DND-41 (cell line): ENCODE measurements at regions not wholly inside any gene's neighbourhood (a gene's known extent, or its start where the extent isn't known, plus 50 kb on each side); places are given as distances from the start of the nearest gene placed in this dataset.
A peak's percentile ranks its signal among the peaks of the same experiment; 100 is the strongest.

ENCODE experiments used
- ATAC-seq: fragments of 200-7000 bp; cut with Tn5 transposase; 3 replicates; pipeline ENCODE4 v1.9.1; 2021; ENCODE audit warnings: low read depth; ENCODE audit not compliant: insufficient read depth
- DNase-seq: peaks from one replicate; pipeline ENCODE4 v3.0.0-alpha.2; 2020
- H2AFZ ChIP-seq: 2 replicates; pipeline ENCODE4 v1.6.0; 2012; ENCODE audit warnings: low read depth, low read length
- H3K27ac ChIP-seq: 2 replicates; pipeline ENCODE4 v1.5.1; 2012; ENCODE audit warnings: low read length, inconsistent platforms
- H3K27me3 ChIP-seq: fragments of 200-600 bp; sonication (generic); 2 replicates; pipeline ENCODE4 v1.6.0; 2012; ENCODE audit warnings: low read length, mild to moderate bottlenecking, inconsistent platforms; ENCODE audit not compliant: insufficient read depth, poor library complexity
- H3K36me3 ChIP-seq: 2 replicates; pipeline ENCODE4 v1.5.1; 2012; ENCODE audit warnings: low read length, inconsistent platforms; ENCODE audit not compliant: insufficient read depth
- H3K4me1 ChIP-seq: 2 replicates; pipeline ENCODE4 v1.5.1; 2012; ENCODE audit warnings: mild to moderate bottlenecking, low read length; ENCODE audit not compliant: insufficient read depth
- H3K4me2 ChIP-seq: 2 replicates; pipeline ENCODE4 v1.6.0; 2012; ENCODE audit warnings: mild to moderate bottlenecking, moderate library complexity, low read length, inconsistent platforms; ENCODE audit not compliant: insufficient read depth
- H3K4me3 ChIP-seq, 2 experiments: fragments of 200-600 bp in 1 of 2; shearing (Covaris generic) in 1 of 2; 2 replicates each; pipeline ENCODE4 v1.5.1; 2012 to 2016; ENCODE audit warnings: inconsistent platforms in 2 of 2, low read length in 2 of 2, mild to moderate bottlenecking in 2 of 2, low read depth in 1 of 2, moderate library complexity in 1 of 2
- H3K79me2 ChIP-seq: 2 replicates; pipeline ENCODE4 v1.6.0; 2012; ENCODE audit warnings: low read length, inconsistent platforms; ENCODE audit not compliant: insufficient read depth
- H3K9ac ChIP-seq: 2 replicates; pipeline ENCODE4 v1.6.0; 2012; ENCODE audit warnings: low read depth, mild to moderate bottlenecking, inconsistent platforms, low read length, moderate library complexity
- H3K9me3 ChIP-seq: 2 replicates; pipeline ENCODE4 v1.5.1; 2012; ENCODE audit warnings: low read length, moderate library complexity, mild to moderate bottlenecking, inconsistent platforms; ENCODE audit not compliant: insufficient read depth, severe bottlenecking
- H4K20me1 ChIP-seq: 2 replicates; pipeline ENCODE4 v1.6.0; 2012; ENCODE audit warnings: low read length; ENCODE audit not compliant: insufficient read depth
- EZH2 ChIP-seq: IDR thresholded peaks from 3 replicates; pipeline ENCODE4 v1.6.1; 2012; ENCODE audit warnings: borderline replicate concordance, low read depth, mild to moderate bottlenecking, moderate library complexity, low read length, inconsistent platforms; ENCODE audit not compliant: severe bottlenecking
- TF ChIP-seq, protein P1 (sequence below): IDR thresholded peaks from 2 replicates; pipeline ENCODE4 v1.5.1; 2012; ENCODE audit warnings: borderline replicate concordance, low read length, moderate library complexity, mild to moderate bottlenecking; ENCODE audit not compliant: poor library complexity, severe bottlenecking; ENCODE audit errors: extremely low read depth

DNA sequence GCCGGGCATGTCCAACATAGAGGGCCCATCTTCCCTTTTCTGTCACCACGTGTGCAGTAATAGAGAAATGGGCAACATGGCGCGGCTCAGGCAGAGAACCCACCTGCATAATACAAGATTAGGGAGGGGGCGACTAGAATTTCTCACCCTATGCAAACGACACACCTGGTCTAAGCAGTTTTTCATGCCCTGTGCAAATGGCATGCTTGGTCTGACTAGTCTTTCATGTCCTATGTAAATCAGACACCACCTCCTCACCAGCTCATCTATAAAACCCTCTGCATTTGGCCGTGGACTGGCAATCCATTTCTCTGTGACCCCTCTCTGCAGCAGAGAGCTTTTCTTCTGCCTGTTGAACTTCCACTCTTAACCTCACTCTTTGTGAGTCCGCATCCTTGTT, 180.2 kb upstream of the PZP start:
- no peak for ATAC-seq
- TF ChIP-seq, protein P1, sequence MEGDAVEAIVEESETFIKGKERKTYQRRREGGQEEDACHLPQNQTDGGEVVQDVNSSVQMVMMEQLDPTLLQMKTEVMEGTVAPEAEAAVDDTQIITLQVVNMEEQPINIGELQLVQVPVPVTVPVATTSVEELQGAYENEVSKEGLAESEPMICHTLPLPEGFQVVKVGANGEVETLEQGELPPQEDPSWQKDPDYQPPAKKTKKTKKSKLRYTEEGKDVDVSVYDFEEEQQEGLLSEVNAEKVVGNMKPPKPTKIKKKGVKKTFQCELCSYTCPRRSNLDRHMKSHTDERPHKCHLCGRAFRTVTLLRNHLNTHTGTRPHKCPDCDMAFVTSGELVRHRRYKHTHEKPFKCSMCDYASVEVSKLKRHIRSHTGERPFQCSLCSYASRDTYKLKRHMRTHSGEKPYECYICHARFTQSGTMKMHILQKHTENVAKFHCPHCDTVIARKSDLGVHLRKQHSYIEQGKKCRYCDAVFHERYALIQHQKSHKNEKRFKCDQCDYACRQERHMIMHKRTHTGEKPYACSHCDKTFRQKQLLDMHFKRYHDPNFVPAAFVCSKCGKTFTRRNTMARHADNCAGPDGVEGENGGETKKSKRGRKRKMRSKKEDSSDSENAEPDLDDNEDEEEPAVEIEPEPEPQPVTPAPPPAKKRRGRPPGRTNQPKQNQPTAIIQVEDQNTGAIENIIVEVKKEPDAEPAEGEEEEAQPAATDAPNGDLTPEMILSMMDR = no peak
- TF ChIP-seq EZH2 = no peak
- Histone ChIP-seq H3K27ac (no peak overlapping the region), H3K4me2 (no peak overlapping the region), H2AFZ (no peak overlapping the region), H3K4me3 (no peak overlapping the region), H3K36me3 (no peaks in the 10 kb centered on the region), H3K4me1 (no peaks in the 10 kb centered on the region), H3K79me2 (no peaks in the 10 kb centered on the region), H4K20me1 (no peaks in the 10 kb centered on the region), H3K27me3 (no peaks in the 10 kb centered on the region), H3K9ac (no peak overlapping the region), H3K9me3 (no peaks in the 10 kb centered on the region)
- DNase-seq = no peak

DNA sequence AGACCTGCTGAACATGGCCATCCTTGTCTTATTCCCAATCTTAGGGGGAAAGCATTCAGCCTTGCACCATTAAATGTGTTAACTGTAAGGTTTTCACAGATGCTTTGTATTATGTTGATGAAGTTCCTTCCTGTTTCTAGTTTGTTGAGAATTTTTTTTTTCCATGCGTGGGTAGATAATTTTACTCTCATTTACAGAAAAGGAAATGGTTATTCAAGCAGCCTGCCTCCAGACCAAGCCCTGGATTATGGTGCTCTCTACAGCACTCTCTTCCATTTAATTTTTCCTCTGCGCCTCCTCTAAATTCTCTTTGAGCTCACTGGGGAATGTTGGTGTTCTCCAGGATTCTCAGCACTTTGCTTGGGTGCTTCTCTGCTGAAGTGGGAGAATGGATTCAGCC, 179.3 kb upstream of the PZP start:
- TF ChIP-seq, protein P1 = no peak
- TF ChIP-seq EZH2 = no peak
- ATAC-seq = no peak
- H2AFZ ChIP-seq = no peak overlapping the region
- no peak overlapping the region for H3K9ac ChIP-seq
- H3K27me3 ChIP-seq = no peaks in the 10 kb centered on the region
- no peak overlapping the region for H3K4me2 ChIP-seq
- no peak overlapping the region for H3K27ac ChIP-seq
- H3K36me3 ChIP-seq = no peaks in the 10 kb centered on the region
- H4K20me1 ChIP-seq = no peaks in the 10 kb centered on the region
- no peaks in the 10 kb centered on the region for H3K79me2 ChIP-seq
- H3K4me1 ChIP-seq = no peaks in the 10 kb centered on the region
- DNase-seq = no peak
- no peaks in the 10 kb centered on the region for H3K9me3 ChIP-seq
- no peak overlapping the region for H3K4me3 ChIP-seq

GRCh38 chr12:9383585-9383984, 175.4 kb upstream of the PZP start:
- no peak overlapping the region for H3K4me2 ChIP-seq
- ATAC-seq = no peak
- TF ChIP-seq EZH2 = no peak
- TF ChIP-seq, protein P1 = no peak

DNA sequence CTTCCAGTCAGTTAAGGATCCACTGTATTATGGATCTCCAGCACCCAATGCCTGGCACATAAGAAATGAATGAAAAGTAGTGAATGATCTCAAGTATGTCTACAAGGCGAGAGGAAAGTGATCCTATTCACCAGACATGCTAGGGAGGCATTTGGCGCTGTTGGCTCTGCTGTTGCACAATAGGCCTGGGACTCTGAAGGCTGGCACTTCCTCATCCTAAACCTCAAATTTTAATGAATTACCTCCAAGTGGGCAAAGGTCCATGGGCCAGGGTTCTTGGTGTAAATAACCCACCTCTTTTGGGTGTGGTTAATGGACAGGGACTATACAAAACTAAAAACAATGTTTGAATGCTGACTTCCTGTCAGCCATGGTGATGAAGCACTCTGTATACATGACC, 173.4 kb upstream of the PZP start:
- no peaks in the 10 kb centered on the region for H3K79me2 ChIP-seq
- no peak overlapping the region for H3K4me3 ChIP-seq
- H3K27ac ChIP-seq = no peak overlapping the region
- no peaks in the 10 kb centered on the region for H3K36me3 ChIP-seq
- peak overlapping the region; percentile 29; the same call in 1 of the 2 replicates for H2AFZ ChIP-seq
- no peaks in the 10 kb centered on the region for H3K4me1 ChIP-seq
- no peaks in the 10 kb centered on the region for H3K9me3 ChIP-seq
- no peaks in the 10 kb centered on the region for H3K27me3 ChIP-seq
- ATAC-seq = no peak
- DNase-seq = no peak
- TF ChIP-seq, protein P1 = no peak
- TF ChIP-seq EZH2 = no peak
- no peak overlapping the region for H3K4me2 ChIP-seq
- no peaks in the 10 kb centered on the region for H4K20me1 ChIP-seq
- no peak overlapping the region for H3K9ac ChIP-seq

More at GRCh38 chr12:9383585-9383984, 175.4 kb upstream of the PZP start:
- Histone ChIP-seq H3K27ac (no peak overlapping the region), H3K27me3 (no peaks in the 10 kb centered on the region), H3K9ac (no peak overlapping the region), H3K36me3 (no peaks in the 10 kb centered on the region), H3K4me1 (no peaks in the 10 kb centered on the region), H2AFZ (no peak overlapping the region), H4K20me1 (no peaks in the 10 kb centered on the region), H3K79me2 (no peaks in the 10 kb centered on the region), H3K9me3 (no peaks in the 10 kb centered on the region), H3K4me3 (no peak overlapping the region)
- DNase-seq = no peak
